ENCODE measurements at regions not wholly inside any gene's neighbourhood (a gene's known extent, or its start where the extent isn't known, plus 50 kb on each side); places are given as distances from the start of the nearest gene placed in this dataset.

DNA sequence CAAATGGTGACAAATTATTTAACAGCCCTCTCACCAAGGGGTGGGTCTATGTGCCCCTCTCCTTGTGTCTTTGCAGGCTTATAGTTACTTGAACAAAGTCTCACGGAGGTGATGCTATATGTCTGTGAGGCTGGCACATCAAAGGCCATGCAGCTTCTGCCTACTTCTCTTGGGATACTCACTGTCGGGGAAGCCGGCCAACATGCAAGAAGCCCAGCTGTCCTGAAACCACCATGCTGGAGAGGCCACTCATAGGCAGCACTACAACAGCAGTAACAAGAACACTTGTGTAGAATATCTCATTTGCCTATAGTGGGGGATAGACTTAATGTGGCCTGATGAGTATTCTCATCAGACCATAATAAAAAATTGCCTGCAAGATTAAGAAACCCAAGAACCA is 233.7 kb upstream of the NCKAP5 start:
- Histone ChIP-seq H4K20me1 (replicated peaks; ENCODE audit: insufficient read depth) (no peaks in the 10 kb centered on the region), H3K9me2 (ENCODE audit: insufficient read depth) (no peaks in the 10 kb centered on the region; the same call in 1 of the 2 replicates), H3K4me1 (ENCODE audit: insufficient read depth) (no peaks in the 10 kb centered on the region), H2AFZ (no peak overlapping the region), H3K79me2 (replicated peaks; ENCODE audit: insufficient read depth) (no peaks in the 10 kb centered on the region), H3K27ac (ENCODE audit: low read depth) (no peak overlapping the region), H3K4me3 (no peak overlapping the region), H3F3A (replicated peaks; ENCODE audit: low read depth) (no peaks in the 10 kb centered on the region), H3K27me3 (ENCODE audit: insufficient read depth) (no peaks in the 10 kb centered on the region), H3K4me2 (no peak overlapping the region), H3K36me3 (ENCODE audit: insufficient read depth) (no peaks in the 10 kb centered on the region)
- DNase-seq (ENCODE audit: low spot score) (no peak), ATAC-seq (no peak)
- Mint-ChIP-seq H3K4me3 (no peak overlapping the region), H3K36me3 (ENCODE audit: low read depth) (no peaks in the 10 kb centered on the region), H3K27me3 (ENCODE audit: insufficient read depth, low read depth, poor library complexity) (peaks cover 3% of the 10 kb centered on the region), H3K4me1 (peaks cover 4% of the 10 kb centered on the region; the same call in 2 of the 3 replicates), H3K27ac (no peak overlapping the region), H3K9me3 (peaks cover 6% of the 10 kb centered on the region; the same call in 1 of the 3 replicates)
- TF ChIP-seq ZNF462 (CRISPR knock-in tag; IDR thresholded peaks at IDR 0.05), result no peak
- no peak for TF ChIP-seq ETS1 (IDR thresholded peaks at IDR 0.05)
- TF ChIP-seq JUNB (IDR thresholded peaks at IDR 0.05; ENCODE audit: unreplicated experiment), result no peak
- TF ChIP-seq EZH2phosphoT487 (IDR thresholded peaks at IDR 0.05; ENCODE audit: unreplicated experiment), result no peak
- TF ChIP-seq POLR2AphosphoS5 (IDR thresholded peaks at IDR 0.05; ENCODE audit: low read depth), result no peak
- TF ChIP-seq ZNF114 (CRISPR knock-in tag; IDR thresholded peaks at IDR 0.05), result no peak
- TF ChIP-seq EZH2 (IDR thresholded peaks at IDR 0.05; ENCODE audit: low read depth, unreplicated experiment), result no peak
- TF ChIP-seq STAT1 (IDR thresholded peaks at IDR 0.05; ENCODE audit: unreplicated experiment), result no peak
- no peak for TF ChIP-seq ZNF331 (CRISPR knock-in tag; IDR thresholded peaks at IDR 0.05; ENCODE audit: low read depth)
- TF ChIP-seq CREB1 (CRISPR knock-in tag; IDR thresholded peaks at IDR 0.05; ENCODE audit: low read depth), result no peak
- TF ChIP-seq, protein P1, sequence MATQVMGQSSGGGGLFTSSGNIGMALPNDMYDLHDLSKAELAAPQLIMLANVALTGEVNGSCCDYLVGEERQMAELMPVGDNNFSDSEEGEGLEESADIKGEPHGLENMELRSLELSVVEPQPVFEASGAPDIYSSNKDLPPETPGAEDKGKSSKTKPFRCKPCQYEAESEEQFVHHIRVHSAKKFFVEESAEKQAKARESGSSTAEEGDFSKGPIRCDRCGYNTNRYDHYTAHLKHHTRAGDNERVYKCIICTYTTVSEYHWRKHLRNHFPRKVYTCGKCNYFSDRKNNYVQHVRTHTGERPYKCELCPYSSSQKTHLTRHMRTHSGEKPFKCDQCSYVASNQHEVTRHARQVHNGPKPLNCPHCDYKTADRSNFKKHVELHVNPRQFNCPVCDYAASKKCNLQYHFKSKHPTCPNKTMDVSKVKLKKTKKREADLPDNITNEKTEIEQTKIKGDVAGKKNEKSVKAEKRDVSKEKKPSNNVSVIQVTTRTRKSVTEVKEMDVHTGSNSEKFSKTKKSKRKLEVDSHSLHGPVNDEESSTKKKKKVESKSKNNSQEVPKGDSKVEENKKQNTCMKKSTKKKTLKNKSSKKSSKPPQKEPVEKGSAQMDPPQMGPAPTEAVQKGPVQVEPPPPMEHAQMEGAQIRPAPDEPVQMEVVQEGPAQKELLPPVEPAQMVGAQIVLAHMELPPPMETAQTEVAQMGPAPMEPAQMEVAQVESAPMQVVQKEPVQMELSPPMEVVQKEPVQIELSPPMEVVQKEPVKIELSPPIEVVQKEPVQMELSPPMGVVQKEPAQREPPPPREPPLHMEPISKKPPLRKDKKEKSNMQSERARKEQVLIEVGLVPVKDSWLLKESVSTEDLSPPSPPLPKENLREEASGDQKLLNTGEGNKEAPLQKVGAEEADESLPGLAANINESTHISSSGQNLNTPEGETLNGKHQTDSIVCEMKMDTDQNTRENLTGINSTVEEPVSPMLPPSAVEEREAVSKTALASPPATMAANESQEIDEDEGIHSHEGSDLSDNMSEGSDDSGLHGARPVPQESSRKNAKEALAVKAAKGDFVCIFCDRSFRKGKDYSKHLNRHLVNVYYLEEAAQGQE (IDR thresholded peaks at IDR 0.05; ENCODE audit: unreplicated experiment), result no peak
- no peak for TF ChIP-seq NANOG (IDR thresholded peaks at IDR 0.05; ENCODE audit: borderline replicate concordance)
- TF ChIP-seq, protein P2, sequence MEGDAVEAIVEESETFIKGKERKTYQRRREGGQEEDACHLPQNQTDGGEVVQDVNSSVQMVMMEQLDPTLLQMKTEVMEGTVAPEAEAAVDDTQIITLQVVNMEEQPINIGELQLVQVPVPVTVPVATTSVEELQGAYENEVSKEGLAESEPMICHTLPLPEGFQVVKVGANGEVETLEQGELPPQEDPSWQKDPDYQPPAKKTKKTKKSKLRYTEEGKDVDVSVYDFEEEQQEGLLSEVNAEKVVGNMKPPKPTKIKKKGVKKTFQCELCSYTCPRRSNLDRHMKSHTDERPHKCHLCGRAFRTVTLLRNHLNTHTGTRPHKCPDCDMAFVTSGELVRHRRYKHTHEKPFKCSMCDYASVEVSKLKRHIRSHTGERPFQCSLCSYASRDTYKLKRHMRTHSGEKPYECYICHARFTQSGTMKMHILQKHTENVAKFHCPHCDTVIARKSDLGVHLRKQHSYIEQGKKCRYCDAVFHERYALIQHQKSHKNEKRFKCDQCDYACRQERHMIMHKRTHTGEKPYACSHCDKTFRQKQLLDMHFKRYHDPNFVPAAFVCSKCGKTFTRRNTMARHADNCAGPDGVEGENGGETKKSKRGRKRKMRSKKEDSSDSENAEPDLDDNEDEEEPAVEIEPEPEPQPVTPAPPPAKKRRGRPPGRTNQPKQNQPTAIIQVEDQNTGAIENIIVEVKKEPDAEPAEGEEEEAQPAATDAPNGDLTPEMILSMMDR (conservative IDR thresholded peaks at IDR 0.05; ENCODE audit: low read depth in 2 of 2), result no peak

All from GM23338 (cell line).